Ascending aorta (tissue), 2 donors: ENCODE measurements at regions not wholly inside any gene's neighbourhood (a gene's known extent, or its start where the extent isn't known, plus 50 kb on each side); places are given as distances from the start of the nearest gene placed in this dataset.

Experiments
- DNase-seq, 2 donors: peaks; one replicate each; pipeline ENCODE4 v3.0.0-alpha.2; 2019; ENCODE audit warnings: low spot score in 2 of 2
- H3K27ac ChIP-seq, 2 donors: fragments of 200-600 bp; sonication (generic); one replicate each; pipeline ENCODE4 v1.5.1; 2016 to 2017; ENCODE audit warnings: mild to moderate bottlenecking in 1 of 2
- H3K27me3 ChIP-seq: fragments of 200-600 bp; sonication (generic); one replicate; pipeline ENCODE4 v1.5.1; 2017
- H3K36me3 ChIP-seq, 2 donors: fragments of 200-600 bp; sonication (generic); one replicate each; pipeline ENCODE4 v1.5.1; 2016
- H3K4me1 ChIP-seq, 2 donors: fragments of 200-600 bp; sonication (generic); one replicate each; pipeline ENCODE4 v1.5.1; 2016 to 2017; ENCODE audit warnings: mild to moderate bottlenecking in 1 of 2
- H3K4me3 ChIP-seq, 2 donors: fragments of 200-600 bp; sonication (generic); one replicate each; pipeline ENCODE4 v1.5.1; 2016 to 2017; ENCODE audit warnings: mild to moderate bottlenecking in 1 of 2
- H3K9me3 ChIP-seq, 2 donors: fragments of 200-600 bp; sonication (generic); one replicate each; pipeline ENCODE4 v1.5.1; 2016
- intact Hi-C: fragments of 100-400 bp; cut with DNase I; formaldehyde crosslinking; loops from one replicate; pipeline ENCODE4 v1.15.1; 2023
- TF ChIP-seq, protein P1 (sequence below), 3 experiments: fragments of 200-600 bp in 2 of 3; fragments of 450-650 bp in 1 of 3; sonication (generic) in 2 of 3; IDR thresholded peaks; one replicate each; pipeline ENCODE4 v1.5.1; 2016 to 2019; ENCODE audit warnings: antibody characterized with exemption in 3 of 3, mild to moderate bottlenecking in 1 of 3, moderate library complexity in 1 of 3

DNA sequence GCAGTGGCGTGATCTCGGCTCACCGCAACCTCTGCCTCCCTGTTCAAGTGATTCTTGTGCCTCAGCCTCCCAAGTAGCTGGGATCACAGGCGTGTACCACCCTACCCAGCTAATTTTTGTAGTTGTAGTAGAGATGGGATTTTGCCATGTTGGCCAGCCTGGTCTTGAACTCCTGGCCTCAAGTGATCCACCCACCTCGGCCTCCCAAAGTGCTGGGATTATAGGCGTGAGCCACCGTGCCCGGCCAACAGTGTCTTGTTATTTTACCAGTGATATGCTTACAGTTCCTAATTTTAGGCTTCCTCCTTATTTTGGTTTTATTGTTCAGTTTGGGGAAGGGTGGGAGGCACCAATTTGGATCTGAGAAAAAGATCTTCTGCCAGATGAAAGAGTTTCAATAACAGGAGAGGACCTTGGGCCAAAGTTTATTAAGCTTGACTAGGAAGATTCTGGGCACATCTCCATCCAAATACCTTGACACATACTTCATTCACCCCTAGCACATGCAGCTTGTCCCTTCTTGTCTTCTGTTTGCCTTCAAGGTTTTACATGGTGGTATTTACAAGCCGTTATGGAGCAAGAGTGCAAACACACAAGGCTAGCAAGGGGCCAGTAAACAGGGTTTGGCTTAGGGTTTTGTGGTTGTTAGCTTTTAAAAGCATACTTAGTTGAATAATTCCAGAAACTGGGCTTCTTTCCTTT lies 168.1 kb upstream of the DMRT1 start:
- H3K27ac ChIP-seq = peak overlapping the region; percentile 42 to 50

DNA sequence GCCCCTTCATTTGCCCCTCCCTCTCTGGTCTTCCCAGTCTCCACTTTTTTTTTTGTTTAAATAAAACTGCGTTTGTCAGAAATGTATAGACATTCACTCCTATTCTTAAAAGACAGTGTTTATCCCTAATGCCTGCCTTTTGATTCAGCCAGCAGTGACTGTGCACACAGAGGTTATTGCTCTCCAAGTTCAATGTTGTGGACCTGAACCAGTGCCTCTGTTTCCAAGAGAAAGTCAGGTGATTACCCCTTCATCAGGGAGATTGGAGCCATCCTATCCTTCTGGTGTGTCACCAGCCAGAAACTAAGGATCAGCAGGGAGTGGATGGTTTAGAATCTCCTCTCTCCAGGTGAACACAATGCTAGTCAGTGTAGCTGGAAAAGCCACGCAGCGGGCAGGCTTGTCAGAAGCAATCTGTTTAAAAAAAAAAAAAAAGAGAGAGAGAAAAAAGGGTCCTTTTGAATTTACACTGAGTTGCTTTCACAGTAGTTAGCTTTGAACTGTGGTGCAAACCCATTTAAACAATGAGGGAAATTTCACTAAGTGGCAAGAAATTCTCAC lies 167.5 kb upstream of the DMRT1 start:
- intact Hi-C loops = no loop called here
- TF ChIP-seq, protein P1, sequence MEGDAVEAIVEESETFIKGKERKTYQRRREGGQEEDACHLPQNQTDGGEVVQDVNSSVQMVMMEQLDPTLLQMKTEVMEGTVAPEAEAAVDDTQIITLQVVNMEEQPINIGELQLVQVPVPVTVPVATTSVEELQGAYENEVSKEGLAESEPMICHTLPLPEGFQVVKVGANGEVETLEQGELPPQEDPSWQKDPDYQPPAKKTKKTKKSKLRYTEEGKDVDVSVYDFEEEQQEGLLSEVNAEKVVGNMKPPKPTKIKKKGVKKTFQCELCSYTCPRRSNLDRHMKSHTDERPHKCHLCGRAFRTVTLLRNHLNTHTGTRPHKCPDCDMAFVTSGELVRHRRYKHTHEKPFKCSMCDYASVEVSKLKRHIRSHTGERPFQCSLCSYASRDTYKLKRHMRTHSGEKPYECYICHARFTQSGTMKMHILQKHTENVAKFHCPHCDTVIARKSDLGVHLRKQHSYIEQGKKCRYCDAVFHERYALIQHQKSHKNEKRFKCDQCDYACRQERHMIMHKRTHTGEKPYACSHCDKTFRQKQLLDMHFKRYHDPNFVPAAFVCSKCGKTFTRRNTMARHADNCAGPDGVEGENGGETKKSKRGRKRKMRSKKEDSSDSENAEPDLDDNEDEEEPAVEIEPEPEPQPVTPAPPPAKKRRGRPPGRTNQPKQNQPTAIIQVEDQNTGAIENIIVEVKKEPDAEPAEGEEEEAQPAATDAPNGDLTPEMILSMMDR (IDR thresholded peaks at IDR 0.05) = no peak
- Histone ChIP-seq H3K27ac (peak overlapping the region; percentile 42 to 50), H3K4me1 (peaks cover 0 to 7% of the 10 kb centered on the region in 2 donors), H3K9me3 (peaks cover 8 to 9% of the 10 kb centered on the region in 2 donors), H3K36me3 (no peaks in the 10 kb centered on the region), H3K4me3 (no peak overlapping the region), H3K27me3 (no peaks in the 10 kb centered on the region)
- DNase-seq = no peak

More for the DNA sequence above, 168.1 kb upstream of the DMRT1 start:
- intact Hi-C loops = no loop called here
- no peaks in the 10 kb centered on the region for H3K27me3 ChIP-seq
- no peak for DNase-seq
- TF ChIP-seq, protein P1 (IDR thresholded peaks at IDR 0.05) = no peak
- peaks cover 9 to 14% of the 10 kb centered on the region in 2 donors for H3K9me3 ChIP-seq
- H3K36me3 ChIP-seq = no peaks in the 10 kb centered on the region
- H3K4me1 ChIP-seq = peaks cover 0 to 6% of the 10 kb centered on the region in 2 donors
- no peak overlapping the region for H3K4me3 ChIP-seq

DNA sequence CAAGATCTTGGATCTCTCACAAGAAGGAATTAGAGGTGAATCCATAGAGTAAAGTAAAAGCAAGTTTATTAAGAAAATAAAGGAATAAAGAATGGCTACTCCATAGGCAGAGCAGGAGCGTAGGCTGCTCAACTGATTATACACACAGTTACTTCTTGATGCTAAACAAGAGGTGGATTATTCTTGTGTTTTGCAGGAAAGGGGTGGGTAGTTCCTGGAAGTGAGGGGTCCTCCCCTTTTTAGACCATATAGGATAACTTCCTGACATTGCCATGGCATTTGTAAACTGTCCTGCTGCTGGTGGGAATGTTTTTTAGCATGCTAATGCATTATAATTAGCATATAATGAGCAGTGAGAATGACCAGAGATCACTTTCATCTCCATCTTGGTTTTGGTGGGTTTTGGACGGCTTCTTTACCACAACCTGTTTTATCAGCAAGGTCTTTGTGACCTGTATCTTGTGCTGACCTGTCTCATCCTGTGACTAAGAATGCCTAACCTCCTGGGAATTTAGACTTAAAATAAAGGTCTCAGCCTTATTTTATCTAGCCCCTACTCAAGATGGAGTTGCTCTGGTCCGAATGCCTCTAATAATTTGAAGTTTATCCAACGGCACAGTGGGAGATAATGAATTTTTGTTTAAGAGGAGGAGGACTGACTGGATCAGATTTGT lies 165.7 kb upstream of the DMRT1 start:
- TF ChIP-seq, protein P1 (IDR thresholded peaks at IDR 0.05) = no peak
- DNase-seq = no peak
- Histone ChIP-seq H3K27me3 (no peaks in the 10 kb centered on the region), H3K36me3 (no peaks in the 10 kb centered on the region), H3K4me1 (peaks cover 0 to 7% of the 10 kb centered on the region in 2 donors), H3K4me3 (no peak overlapping the region), H3K9me3 (no peaks in the 10 kb centered on the region), H3K27ac (peak overlapping the region; percentile 69 to 82)
- intact Hi-C loops = loop anchor here (2.0 kb wide), 1 partner anchor 49 kb away; no protein-coding TSS in a partner anchor

DNA sequence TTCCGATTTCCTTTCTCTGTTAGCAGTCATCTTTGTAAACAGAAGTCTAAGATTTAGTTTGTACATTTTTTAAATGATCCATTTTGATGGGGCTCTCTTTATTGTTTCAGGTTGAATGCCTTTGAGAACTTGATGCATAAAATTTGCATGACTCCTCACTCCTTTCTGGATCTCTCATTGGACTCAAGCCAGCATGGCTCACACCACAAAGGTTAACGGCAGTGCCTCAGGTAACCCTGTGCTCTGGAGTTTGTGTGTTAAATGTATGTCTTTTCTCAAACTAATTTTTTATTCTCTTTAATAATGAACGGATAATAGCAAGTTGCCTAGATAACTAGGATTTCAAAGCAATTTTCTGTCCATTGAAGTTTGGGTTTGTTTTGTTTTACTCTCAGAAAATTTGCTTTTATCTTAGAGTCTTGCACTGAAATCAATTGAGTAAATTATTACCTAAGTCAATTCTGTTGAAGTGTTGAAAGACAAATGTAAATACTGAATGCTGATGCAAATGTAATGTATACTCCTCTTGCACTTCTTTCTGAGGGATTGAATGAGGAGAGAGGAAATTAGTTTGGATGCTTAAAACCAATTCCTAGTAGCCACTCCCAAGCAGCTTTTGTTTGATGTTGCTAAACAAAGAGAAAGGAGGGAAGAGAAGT lies 164.6 kb upstream of the DMRT1 start:
- Histone ChIP-seq H3K4me1 (peaks cover 0 to 7% of the 10 kb centered on the region in 2 donors), H3K9me3 (no peaks in the 10 kb centered on the region), H3K27ac (peak overlapping the region; percentile 69 to 82), H3K4me3 (peak overlapping the region; percentile 58 to 67), H3K27me3 (no peaks in the 10 kb centered on the region), H3K36me3 (no peaks in the 10 kb centered on the region)
- intact Hi-C loops = loop anchor here (2.0 kb wide), 1 partner anchor 50 kb away; no protein-coding TSS in a partner anchor
- no peak for DNase-seq
- TF ChIP-seq, protein P1 (IDR thresholded peaks at IDR 0.05) = no peak

DNA sequence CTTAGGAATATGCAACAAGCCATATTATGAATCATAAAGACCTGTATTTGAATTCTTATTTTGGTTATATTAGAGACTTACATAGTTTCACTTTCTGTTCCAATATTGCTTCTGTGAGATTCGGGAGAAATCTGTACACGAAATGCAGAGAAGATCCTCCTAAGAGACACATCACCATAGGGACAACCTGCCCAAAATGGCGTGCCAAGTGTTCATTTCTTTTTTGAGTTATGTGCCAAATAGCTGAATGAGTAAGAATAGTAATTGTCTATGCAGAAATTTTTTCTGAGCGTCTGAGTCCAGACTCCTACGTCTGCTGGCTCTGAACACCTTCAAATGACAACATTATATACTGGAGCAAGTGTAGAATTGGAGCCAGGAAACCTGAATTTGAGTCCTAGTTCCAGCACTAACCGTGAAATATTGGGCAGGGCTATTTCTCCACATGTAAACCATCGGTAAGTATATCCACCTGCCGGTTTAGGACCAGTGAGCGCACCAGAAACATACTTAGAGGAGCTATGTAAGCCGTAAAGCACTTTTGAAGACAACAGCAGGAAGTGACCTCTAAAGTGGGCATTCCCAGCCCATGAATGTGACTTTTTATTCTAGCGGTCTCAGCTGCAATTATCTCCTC lies 163.9 kb upstream of the DMRT1 start:
- no peak for DNase-seq
- peak overlapping the region; percentile 69 to 82 for H3K27ac ChIP-seq

More for the DNA sequence above, 163.9 kb upstream of the DMRT1 start:
- H3K27me3 ChIP-seq = no peaks in the 10 kb centered on the region
- peaks cover 0 to 7% of the 10 kb centered on the region in 2 donors for H3K4me1 ChIP-seq
- H3K9me3 ChIP-seq = no peaks in the 10 kb centered on the region
- H3K4me3 ChIP-seq = peak overlapping the region; percentile 58 to 67
- TF ChIP-seq, protein P1 (IDR thresholded peaks at IDR 0.05) = no peak
- intact Hi-C loops = loop anchor here (2.0 kb wide), 1 partner anchor 51 kb away; no protein-coding TSS in a partner anchor
- no peaks in the 10 kb centered on the region for H3K36me3 ChIP-seq
